Stimulated activated CD4-positive, alpha-beta T cell treated with anti-CD3 and anti-CD28 coated beads, Interleukin-12 subunit alpha, Interleukin-12 subunit beta, amount 100 ng/mL, for 24 hours (primary cell): ENCODE measurements at regions not wholly inside any gene's neighbourhood (a gene's known extent, or its start where the extent isn't known, plus 50 kb on each side); places are given as distances from the start of the nearest gene placed in this dataset.
"Not testable (repeated sequence)": the region's sequence is repeated elsewhere in the genome, so short reads cannot be mapped to it uniquely, and the experiment has no call there.

ENCODE experiments used
- DNase-seq, 2 experiments: peaks; one replicate each; pipeline ENCODE4 v3.0.0-alpha.2; 2020; ENCODE audit warnings: low read depth in 2 of 2

DNA sequence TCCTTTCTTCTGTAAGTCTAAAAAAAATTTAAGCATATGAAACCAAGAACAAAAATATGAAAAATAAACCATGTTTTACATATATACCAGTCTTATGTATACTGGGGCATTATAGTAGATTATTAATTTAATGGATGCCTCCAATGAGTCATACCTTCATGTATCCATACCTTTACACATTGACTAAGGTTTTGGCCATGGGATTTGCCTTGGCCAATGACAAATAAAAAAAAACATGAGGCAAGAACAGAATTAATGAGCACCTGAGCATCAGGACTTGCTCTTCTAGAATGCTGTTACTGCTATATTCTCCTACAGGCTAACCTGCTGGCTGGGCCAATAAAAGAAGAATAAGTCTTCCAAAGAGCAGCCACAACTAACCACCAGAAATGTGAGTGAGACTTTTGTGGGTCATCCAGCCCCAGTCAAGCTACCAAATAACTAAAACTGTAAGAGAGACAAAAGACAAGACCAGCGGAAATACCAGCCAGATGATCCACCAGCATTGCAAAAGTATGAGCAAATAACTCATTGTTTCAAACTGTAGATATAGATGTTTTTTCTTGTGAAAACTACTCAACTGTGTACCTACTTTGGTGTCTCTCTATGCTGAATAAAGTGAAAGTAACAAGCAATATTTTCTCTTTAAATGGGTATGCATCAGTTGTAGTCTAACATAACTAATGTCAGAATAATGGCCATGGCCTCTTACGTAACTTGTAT is 749.6 kb upstream of the VRK2 start:
- no peak for DNase-seq

DNA sequence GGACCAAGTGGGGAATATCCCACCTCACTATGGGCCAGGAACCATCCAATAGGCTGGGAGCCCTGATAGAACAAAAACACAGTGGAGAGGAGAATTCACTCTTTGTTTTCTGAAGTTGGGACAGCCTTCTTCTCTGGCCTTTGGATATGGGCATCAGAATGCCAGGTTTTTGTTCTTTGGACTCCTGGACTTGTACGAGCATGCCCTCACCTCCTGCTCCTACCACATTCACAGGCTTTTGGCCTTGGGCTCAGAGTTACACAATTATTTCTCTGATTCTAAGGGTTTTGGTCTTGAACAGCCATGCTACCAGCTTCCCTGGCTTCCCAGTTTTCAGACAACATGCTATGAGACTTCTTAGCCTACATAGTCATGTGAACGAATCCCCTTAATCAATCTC is 732.9 kb upstream of the VRK2 start:
- DNase-seq = no peak

DNA sequence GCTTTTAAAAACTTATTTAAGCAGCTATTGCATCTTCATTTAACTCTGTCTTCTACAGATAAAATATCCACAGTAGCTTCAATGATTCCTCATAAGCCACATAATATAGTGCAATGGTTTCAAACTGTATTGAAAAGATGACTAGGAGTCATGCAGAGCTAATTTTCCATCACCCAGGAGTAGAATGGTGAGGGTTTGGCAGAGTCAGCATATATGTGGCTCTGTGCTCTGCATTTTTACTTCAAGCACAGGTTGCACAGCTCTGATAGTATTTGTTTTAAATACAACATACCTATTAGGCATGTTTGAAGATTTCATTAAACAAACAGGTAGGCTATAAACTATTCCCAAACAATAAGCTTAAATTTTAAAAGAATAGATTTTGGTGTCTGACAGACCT is 731.9 kb upstream of the VRK2 start:
- DNase-seq = no peak

DNA sequence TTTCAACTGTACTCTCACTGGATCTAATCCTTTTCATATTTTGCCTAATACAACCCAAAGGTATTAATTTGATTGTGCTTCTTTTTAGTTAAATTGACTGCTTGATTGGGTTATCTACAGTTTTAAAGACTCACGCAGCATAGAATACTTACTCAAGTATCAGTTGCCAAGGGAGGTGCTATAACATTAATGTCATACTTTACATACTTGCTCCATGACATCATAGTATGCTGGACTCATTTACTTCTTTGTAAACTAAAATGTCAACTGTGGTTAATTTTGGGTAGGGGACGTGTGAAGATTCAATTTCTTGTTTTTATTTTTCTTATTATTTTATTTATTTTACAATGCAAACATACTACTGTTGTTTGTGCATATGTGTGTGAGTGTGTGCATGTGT is 716.2 kb upstream of the VRK2 start:
- DNase-seq = no peak

DNA sequence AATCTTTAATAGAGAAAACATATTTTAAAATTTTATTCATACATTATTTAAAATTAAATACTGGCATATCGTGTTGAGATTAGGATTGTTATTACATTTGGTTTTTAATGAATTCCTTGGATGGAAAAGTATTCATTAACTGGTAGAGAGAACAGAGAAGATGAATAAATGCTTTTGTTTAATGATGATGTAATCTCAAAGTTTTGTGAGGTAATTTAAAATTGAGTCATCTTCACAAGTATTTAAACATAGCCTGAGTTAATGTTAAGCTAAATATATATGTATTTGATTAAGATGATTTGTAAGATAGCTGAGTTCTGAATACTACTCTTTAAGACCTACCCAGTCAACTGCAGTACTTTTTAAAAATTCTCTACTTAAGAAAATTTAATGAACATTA is 713.4 kb upstream of the VRK2 start:
- no peak for DNase-seq

DNA sequence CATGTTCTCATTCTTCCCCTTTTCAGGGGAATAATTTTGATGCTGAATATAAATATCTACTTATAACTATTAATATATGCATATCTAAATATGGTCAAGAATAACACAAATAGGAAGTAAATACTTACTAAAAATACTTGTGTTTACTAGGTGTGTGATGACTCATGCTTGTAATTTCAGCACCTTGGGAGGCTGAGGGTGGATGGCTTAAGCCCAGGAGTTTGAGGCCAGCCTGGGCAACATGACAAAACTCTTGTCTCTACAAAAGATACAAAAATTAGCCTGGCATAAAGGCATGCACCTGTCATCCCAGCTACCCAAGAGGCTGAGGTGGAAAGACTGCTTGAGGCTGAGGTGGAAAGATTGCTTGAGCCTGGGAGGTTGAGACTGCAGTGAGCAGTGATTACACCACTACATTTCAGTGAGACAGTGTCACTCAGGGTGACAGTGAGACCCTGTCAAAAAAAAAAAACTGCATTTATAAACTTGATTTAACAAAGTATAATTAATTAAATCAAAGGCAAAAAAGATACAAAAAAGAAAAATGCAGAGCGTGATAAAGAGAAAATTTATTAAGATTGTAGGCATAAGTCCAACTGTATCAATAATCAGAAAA is 703.1 kb upstream of the VRK2 start:
- no peak for DNase-seq

DNA sequence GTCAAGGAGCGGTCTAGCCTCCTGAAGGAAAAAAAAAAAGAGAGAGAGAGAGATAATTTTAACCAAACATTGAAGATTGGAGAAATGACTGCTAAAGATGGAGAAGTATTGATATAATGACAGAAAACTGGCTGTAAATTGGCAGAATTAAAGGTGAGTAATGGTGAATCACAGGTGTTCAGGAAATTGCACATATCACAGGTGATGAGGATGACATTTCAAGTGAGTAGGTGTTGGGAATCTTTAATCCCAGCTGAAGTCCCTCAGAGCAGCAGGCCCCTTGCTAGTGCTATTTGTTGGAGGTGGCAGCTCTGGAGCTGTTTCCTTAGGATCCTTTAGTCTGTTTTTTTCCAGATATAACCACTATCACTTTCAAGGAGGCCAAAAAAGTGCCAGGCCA is 678.4 kb upstream of the VRK2 start:
- DNase-seq = no peak

DNA sequence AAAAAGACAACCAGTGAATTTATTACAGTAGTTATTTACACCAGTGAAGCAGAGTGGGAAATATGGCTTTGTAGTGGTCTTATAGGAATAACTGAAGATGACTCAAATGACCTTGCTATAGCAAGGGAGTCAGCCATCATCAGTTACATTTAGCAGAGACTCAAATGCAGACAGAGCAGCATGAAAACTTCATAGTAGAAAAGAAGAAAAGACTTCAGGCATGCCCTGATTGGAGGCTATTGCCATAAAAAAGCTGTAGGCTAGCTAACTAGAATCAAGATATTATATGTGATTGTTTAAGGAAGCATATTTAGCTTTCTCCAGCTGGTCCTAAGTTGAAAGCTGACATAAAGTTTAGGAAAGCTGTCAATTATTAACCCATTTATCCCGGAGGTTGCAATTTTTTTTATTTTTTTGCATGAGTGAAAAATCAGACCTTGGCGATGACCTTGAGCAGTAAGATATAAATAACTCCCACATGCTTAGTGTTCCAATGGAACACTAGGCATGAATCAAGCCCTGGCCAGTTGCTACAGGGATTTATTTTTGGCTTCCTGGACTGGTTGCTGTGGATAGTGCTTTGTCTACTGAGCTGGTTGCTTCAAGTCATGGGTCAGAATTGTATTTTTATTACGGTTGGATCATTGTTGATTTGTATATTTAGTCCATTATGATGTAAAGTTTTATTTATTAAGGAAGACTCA is 675.6 kb upstream of the VRK2 start:
- DNase-seq = no peak

DNA sequence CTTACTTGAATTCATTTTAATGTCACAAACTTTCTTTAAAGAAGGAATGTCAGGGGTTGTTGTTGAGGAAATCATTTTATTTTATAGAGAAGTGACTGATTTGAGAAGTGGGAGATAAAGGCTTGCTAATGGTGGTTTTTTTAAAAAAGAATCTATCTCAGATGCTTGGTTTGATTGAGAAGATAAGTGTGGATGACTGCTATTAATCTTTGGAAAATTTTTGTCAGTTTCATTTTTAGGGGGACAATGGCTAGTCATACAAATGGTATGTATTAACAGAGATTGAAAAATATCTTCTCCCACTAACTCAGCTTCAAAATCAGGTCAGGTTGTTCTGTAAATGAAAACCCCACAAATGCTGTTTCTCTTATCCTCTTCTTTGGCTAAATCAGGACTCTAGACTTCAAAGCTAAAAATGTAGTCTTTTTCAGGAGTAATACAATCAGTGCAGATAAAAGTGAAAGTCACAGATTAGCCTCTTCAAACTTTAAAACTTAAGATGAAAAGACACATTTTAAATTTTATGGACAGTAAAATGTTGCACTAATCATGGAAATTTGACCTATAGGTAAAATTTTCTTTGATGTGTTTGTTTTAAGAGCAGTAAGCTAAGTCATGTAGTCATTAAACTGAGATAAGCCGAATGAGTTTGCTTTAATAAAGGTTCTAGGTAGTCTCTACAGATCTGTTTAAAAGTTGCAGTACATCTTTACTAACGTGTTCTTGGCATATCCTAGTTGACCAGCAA is 674.2 kb upstream of the VRK2 start:
- no peak for DNase-seq

DNA sequence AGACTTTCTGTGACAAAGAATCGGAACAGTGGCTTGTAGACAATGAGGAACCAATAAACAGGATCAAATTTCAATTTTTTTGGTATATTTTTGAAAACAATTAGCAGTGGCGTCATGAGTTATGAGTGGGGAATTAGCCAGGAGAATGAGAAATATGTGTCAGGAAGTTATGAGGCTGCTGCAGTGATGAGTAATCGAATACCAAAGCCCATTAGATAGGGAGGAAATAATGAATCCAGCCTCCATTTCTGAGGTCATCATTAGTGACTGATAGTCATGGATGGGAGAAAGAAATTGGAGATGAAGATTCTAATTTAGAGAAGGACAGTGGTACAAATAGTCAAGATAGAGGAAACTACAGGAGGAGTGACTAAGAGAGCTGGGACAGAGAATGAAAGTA is 673.1 kb upstream of the VRK2 start:
- DNase-seq = no peak

DNA sequence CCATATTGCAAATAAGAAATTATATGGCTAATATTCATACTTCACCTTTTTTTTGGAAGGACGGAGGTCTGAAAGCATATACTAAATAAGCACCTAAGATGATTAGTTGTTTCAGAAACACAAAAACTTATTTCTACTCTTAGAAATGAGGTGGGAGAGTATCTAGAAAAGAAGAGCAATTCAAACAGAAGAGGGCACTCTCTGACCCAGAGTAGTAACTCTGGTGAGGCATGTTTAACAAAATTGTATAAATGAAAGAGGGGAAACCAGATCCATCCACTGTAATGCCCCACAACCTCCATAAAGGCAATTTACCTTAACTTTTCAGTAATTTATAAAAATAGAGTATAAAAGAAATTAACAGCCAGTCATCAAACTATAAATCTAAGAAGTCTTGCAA is 669.6 kb upstream of the VRK2 start:
- no peak for DNase-seq

DNA sequence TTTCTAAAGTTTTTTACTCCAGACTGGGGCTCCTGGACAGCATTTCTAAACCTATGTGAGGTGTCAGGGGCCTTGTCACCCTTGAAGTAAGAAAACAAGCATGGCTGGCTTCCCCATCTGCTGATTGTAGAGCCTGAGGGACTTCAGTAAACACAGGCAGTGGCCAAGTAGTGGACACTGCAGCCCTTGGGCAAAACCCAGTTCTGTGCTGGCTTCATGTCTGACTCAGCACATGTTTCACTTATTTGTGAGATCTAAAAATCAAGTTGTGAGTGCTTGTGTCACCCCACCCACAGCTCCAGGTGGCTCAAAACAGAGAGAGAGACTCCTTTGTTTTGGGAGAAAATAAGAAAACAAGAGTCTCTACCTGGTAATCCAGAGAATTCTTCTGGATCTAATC is 660.3 kb upstream of the VRK2 start:
- no peak for DNase-seq

DNA sequence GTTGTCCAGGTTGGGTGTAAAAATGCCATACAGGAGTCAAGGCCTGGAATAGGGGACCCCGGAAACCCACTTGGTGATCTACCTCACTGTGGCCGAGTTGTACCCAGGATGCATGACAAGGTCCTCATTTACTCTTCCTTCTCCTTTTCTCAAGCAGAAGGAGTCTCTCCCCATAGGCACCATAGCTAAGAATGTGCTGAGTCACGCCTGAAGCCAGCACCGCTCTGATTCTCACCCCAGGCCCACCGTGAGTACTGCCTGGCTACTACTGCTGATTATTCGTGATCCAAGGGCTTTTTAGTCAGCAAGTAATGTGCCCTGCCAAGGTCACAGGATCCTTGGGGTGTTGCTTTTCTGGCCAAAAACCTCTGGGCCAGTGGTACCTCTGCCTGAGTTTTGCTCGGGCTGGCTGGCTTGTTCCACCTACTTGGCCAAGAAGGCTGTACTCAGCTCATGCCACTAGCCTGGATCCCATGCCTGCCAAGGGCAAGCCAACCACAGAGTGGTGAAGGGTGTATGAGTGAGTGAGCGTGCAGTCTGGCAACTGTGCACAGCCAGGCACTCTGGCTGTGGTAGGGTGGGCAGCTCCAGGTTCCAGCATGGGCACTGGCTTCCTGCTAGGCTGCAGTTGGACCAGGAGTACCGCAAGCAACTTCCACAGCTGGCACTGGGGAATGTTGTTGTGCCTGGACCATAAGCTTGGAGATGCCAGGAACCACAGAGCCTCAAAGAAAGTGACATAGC is 650.1 kb upstream of the VRK2 start:
- DNase-seq = no peak

DNA sequence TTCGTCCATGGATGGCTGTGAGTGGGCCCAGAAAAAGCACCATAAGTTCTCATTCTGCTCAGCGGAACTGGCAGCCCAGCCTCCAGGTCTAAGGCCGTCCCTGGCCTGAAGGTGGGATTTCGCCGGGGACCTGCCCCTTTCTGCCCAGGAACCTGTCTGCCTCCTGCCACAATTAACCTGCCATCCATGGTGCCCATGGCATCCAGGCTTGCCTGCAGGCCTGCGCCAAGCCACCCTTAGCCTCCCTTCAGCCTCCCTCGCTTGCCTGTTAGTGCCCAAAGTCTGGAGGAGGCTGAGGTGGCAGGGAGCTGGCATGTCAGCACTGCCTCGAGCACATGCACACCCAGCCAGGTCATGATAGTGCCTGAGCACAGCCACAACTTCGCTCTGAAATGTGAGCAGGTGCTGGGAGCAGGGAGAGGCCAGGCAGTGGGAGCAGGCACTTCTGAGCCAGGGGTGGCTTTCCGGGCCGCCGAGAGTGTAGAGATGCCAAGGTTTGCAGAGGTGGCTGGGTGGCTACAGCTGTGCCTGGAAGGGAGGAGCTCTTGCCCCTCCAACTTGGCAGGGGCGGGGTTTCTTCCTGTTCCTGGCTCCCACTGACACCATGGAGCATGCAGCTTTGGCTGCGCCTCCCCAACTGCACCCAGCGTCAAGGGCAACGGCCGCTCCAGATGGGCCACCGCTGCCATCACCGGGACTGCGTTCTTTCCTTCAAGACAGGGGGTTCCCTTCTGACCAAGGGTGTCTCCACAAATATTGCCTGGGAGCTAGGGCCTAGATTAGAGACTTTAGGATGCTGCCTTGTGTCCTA is 648.9 kb upstream of the VRK2 start:
- DNase-seq = no peak

DNA sequence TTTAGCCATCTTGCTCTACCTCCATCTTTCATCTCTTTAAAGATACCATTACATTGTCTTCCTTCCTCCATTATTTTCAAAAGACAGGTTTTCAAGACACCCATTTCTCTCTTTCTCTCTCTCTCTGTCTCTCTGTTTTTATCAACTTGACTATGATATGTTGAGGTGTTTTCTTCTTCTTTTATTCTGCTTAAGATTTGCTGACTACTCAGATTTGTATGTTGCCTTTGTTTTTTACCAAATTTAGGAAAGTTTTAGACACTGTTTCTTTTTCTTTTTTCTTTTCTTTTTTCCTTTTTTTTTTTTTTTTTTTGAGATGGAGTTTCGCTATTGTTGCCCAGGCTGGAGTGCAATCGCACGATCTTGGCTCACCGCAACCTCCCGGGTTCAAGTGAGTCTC is 647.5 kb upstream of the VRK2 start:
- no peak for DNase-seq

DNA sequence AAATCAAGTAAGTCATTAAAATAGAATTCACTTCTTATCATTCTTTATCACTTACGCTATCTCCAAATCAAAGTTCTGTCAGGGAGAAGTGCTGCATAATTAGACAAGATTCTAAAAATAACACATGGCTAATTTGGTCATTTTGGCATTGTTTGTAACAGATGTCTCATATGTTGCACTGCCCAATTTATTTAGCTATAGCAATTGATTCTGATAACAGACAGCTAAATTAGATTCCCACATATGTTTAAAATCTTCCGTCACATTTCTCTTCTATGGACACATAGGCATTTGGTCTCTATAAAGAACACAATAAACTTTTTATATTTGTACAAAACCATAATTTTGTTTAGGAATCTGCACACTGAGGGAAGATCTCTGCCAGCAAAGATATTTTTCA is 644.5 kb upstream of the VRK2 start:
- DNase-seq = no peak

DNA sequence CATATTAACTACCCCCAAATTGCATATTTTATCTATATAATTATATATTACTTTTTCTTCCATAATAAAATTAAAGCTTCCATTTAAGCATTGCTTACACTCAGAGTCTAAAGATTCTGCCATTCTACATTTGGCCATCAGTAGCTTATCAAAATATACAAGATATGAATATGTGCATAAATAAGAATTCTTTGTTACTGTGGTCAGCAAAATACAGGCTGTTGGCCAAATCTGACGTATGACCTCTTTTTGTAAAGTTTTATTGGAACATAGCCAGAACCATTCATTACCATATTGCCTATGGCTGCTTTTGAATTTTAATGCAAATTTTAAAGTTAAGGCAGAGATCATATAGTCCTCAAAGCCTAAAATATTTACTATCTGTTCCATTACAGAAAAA is 643.9 kb upstream of the VRK2 start:
- no peak for DNase-seq

DNA sequence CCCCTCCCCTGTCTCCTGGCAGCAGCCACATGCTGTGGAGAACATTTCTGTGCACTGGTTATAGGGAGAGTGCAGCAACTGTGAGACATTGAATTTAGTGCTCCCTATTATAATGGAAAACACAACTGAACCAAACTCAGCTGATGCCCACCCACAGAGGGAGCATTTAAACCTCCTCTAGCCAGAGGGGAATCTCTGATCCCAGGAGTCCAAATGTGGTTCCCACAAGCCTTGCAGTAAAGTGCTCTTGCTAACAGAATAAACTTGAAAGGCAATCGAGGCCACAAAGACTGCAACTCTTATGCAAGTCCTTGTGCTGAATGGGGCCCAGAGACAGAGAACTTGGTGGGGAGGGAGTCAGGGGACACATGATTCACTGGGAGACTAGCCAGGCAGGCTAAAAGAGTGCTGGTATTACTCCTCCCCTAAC is 638.8 kb upstream of the VRK2 start:
- DNase-seq = no peak

DNA sequence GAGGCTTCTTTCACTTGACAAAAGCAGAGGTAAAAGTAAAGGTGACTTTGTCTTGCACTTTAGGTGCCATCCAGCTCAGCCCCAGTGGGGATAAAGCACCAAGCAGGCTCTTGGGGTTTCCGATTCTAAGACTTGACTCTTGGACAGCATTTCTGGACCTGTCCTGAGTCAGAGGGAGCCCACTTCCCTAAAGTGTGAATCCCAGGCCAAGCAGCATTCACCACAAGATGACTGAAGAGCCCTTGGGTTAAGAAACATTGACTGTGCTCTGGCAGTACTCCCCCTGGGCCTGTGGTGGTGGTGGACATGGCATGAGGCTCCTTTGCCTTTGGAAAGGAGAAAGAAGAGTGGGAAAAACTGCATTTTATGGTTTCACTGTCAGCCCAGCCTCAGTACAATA is 638.0 kb upstream of the VRK2 start:
- DNase-seq = no peak

DNA sequence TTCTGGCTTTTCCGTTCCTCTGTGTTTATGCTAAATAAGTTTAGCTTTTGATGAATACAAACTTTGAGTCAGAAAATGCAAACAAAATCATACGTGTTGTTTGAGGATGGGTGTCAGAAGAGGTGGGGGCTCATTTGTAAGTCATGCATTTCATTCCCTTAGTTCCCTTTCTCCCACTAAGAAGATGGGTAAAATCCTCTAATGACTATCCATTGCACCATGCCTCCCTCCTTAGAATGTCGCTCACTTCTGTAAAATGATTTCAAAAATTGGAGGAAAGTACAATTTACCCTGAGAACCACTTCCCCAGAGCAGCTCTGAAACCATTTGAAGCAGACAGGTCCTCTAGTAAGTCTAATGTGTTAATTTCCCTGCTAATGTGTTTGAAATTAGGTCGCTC is 629.6 kb upstream of the VRK2 start:
- DNase-seq = no peak

DNA sequence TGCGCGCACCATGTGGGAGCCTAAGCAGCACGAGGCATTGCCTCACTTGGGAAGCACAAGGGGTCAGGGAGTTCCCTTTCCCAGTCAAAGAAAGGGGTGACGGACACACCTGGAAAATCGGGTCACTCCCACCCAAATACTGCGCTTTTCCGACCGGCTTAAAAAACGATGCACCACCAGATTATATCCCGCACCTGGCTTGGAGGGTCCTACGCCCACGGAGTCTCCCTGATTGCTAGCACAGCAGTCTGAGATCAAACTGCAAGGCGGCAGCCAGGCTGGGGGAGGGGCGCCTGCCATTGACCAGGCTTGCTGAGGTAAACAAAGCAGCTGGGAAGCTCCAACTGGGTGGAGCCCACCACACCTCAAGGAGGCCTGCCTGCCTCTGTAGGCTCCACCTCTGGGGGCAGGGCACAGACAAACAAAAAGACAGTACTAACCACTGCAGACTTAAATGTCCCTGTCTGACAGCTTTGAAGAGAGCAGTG is 627.7 kb upstream of the VRK2 start:
- DNase-seq = not testable (repeated sequence)
